Activated CD4-positive, alpha-beta T cell treated with anti-CD3 and anti-CD28 coated beads, Interleukin-2, Interleukin-6, amounts not matched to agents 100 ng/mL and 50 ng/mL, durations not matched to agents 16 hours and 8 hours (primary cell): ENCODE measurements at regions not wholly inside any gene's neighbourhood (a gene's known extent, or its start where the extent isn't known, plus 50 kb on each side); places are given as distances from the start of the nearest gene placed in this dataset.

Source experiments
- DNase-seq: peaks from one replicate; pipeline ENCODE4 v3.0.0-alpha.2; 2020

DNA sequence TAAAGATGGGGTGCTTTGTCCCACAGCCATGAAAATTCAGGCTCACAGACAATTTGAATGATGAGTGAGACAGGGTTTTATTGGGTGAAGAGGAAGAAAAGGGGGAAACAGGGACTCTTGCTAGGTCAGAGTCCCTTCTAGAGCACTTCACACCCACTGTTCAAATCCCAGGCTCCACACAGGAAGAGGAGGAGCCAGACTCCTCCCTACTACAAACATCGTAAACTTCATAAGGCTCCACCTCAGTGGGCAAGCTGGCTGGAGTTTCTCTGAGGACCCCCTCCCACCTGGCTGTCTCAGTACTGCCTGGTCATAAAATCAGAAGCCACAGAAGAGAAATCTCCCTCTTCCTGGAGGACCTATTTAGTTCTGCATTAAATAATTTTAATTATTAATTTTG is 80.3 kb upstream of the KCNMB2 start:
- no peak for DNase-seq

DNA sequence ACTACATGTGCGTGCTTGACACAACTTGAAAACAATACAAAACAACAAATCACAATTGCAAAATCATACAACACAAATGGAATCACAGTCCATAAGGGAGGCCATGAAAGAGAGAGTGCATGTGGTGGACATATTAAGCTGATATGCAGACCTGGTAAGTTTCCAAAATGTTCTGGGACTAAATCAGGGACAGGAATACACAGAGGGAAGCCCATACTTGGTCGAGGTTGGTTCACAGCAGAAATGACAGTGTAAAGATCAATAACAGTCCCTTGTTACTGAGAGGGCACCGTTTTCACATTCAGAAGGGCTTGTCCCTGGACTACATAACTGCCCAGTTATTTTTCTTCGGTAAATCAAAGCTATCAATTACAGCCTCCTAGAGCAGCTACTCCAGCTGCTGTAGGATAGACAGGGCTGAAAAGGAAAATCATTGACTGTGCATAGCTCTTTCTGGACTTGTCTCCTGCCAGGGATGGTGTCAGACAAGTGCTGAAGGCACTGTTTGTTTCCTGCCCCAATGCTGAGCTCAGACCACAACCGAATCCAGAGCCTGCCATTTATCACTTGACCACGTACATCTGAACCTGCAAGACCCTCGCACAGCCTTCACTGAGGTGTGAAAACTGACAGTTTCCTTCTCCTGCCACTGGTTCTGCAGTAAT is 79.5 kb upstream of the KCNMB2 start:
- no peak for DNase-seq

DNA sequence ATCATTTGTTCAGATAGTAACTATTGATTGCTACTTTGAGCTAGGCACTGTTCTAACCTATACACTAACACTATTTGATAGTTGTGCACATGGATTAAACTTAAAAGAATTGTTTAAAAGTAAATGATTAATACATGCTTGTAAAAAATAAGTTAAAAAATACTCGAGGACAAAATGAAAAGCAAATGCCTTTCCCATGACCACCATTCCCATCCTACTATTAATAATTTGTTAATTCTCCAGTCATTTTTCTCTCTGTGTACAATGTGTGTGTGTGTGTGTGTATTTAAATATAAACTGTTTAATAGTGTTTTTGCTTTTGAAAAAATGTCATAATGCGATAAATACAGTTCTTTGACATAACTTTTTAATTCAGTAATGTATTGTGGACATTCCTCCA is 78.7 kb upstream of the KCNMB2 start:
- no peak for DNase-seq

DNA sequence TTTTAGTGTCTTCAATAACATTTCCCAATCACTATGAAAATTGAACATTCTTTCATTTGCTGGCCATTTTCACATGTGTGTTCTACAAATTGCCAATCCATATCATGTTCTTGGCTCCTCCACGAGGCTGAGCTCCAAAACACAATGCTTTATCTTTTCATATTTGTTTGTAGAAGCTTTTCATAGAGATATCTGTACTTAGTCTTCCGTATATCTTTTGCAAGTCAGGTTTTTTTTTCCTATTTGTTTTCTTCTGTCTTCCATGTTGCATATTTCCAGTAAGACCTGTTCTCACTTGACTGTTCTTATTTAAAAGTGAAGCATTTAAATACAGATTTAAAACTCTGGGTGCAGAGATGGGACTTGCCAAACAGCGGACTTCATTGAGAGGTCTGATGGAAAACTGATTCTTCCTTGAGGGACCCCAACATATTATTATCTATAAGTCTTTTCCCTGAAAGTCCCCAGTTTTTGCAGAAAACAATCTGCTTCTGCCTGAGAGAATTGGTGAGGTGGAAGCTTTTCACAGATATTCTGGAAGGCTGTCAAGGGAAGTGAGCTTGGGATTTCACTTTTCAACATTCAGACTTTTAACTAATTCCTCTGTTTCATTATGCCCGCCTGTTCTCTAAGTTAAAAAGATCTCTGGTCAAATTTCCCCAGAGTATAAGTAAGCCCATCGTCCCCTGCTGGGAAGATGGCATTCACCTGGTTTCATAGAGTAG is 77.8 kb upstream of the KCNMB2 start:
- DNase-seq: no peak

DNA sequence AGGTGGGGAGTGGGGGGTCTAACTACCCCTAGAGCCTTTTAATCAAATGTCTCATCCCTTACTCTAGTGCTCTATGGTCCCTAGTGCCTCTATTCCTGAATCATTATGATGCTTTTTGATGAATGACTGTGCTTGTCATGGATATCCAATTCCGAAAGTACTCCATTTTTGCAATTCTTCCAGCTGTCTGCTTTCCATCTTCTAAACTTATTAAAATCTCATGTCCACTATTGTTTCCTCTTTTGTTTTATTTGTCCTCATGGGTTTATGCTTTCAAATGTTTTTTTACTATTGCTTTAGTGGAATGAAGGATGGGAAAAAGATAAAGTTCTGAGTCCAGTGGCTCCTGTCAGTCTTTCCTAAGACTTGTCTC is 77.2 kb upstream of the KCNMB2 start:
- no peak for DNase-seq

DNA sequence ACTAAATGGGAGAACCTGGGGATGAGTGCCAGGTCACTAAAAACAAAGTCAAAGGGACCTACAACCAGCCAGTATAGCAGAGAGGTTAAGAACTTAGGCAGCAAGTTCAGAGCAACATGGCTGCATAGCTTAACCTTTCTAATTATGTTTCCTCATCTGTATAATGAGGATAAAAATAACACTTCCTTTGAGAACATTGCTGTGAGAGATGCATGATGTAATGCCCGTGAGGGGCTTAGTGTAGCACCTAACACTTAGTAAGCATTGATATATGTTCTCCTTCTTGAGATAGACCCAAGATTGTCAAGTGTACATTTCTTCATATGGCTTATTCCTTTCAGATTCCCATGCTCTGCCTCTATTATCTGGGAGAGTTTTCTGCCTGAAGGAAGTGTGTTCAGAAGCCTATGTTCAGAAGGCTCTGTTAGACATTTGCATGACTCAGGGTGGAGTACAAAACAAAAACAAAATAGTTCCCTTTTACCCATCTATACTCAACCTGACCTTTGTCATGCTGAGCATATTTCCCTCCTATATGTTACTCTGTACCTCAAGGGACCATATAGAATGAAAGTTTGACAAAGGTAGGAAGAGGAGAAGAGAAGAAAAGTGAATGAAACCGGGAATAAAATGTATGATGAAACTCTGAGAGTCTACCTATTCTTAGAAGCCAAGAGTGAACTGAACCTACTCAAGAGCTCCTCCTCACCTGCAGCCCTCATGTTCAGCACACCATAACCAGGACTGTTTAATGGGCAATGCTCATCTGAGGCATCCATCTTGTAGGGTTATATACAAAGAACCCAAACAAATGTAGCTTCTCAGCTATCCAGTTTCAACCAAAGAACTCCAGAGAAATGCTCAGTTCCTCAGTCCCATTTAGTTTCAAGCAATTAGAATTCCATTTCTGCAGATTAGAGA is 70.7 kb upstream of the KCNMB2 start:
- no peak for DNase-seq

DNA sequence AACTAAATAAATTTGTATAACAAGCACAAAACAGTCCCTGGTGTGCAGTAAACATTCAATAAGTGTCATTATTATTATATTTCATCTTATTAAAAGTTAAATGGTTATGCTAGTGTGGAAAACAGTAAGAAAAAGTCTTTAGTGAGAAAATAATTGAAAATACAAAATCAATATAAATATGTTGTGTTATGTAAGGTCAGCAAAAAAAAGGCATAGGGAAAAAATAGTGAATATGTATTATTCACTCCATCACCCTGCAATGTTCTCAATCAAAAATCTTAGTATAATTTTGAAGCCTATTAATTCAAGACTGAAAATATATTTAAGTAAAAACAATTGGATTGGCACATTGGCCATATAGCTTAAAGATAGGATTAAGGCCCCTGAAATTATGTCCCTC is 63.3 kb upstream of the KCNMB2 start:
- DNase-seq: no peak

DNA sequence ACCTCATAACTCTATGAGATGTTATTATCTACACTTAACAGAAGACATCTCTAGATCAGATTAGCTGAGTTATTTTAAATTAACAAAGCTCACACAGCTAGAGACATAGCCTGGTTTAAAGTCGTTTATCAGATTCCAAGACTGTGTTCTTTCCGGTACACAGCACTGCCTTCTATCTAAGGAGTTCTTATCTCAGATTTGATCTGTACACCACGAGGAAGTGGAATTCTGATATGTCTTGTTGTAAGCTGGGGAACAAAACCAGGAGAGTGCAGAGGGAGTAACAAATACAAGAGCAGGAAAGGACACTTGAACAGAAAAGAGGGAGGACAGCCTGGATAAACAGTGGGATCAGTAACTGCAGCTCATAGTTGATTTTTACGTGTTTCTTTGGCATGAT is 61.7 kb upstream of the KCNMB2 start:
- no peak for DNase-seq

DNA sequence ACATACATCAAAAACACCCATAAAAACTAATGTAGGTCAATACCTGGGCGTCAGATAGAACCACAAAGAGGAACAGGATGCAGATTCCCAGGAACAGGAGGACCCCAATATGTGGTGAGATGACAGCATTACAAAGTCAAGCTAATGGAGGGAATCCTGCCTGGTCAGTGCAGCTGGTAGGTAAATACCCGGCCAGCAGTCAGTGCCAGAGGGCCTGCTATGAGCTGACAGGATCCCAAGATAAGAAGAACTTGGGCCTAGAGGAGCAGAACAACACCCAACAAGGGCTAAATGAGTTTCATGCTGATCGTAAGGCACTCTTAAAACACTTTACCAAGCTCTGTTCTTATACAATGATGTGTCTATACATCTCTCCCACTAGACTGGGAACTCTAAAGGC is 61.2 kb upstream of the KCNMB2 start:
- DNase-seq: no peak

DNA sequence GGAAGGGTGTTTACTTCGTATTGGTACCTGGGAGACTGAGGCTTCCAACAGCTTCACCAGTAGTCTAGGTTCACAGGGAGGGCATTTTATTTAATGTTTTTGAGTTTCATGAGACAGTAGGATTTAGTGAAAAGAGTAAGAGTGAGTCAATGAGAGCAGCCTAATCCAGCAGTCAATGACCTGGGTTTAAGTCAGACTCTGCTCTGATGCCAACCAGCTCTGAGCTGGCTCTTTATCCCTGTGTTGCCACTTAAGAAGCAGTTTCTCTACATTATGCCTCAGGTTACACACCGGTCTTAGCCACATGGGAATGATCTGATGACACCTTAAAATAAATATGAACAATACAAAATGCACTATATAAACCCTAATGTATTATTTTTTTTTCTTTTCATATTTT is 59.4 kb upstream of the KCNMB2 start:
- DNase-seq: no peak

DNA sequence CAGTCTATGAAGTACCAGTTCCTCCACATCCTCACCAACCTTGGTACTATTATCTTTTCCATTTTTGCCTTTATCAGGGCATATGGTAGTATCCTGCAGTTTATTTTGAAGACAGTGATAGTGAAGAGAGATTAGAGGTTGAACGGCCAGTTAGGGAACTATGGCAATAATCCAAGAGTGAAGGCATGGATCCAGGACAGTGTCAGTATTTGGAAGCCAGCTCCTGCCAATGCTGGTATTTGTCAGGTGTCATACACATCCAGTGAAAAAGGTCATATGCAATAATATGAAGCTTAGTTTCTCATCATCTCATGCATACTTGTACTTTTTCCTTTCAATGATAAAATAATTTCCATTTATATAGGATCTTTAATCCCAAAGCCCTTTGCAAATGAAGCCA is 56.8 kb upstream of the KCNMB2 start:
- no peak for DNase-seq

DNA sequence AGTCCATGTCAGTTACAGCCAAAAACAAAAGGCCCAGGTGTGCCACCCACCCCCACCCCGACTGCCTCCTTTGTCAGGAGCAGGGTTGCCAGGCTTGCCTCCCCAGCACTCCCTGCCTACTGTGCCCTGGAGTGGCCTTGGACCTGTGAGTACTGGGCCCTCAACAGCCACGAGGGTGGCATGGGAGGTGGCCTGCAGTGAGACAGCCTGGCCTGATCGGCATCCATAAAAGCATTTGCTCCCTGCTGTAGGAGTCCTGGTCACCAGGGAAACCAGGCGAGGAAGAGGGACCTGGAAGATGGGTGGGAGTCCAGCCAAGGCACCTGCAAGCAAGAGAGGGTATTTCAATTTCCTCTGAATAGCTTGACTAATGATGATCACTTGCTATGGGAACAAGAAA is 56.4 kb upstream of the KCNMB2 start:
- no peak for DNase-seq

DNA sequence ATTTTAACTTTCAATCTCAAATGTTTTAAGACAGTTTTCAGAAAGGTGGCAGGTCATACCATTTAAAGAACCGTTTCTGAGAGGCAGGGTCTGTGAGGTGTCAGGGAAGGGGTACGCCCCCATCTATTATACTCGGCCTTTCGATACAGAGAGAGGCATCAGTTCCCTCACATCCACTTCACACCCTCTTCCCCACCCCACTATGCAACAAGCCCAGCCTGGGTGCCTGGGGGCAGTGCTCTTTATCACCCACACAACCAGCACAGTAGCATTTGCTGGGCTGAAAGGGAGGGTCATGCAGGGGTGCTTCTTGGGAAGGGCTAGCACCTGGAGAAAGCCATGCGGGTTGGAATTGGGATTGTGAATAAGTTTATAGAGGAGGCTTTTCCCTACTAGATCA is 56.0 kb upstream of the KCNMB2 start:
- no peak for DNase-seq

DNA sequence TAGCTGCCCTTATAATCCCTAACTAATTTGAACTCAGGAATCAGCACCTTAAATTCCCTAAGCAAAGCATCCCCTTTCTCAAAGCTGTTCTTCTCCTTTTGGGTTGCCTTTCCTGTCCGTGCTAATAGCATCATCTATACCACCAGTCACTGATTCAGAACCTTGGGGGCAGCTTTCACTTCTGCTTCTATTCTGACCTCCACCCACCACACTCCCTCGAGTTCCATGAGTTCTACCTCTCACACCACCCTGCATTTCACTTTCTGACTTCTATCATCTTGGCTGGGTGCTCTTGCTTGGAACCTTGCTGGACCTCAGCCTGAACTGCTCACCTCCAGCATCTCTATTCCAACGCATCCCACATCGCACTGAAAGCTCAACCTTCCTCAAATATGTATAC is 55.4 kb upstream of the KCNMB2 start:
- DNase-seq: no peak

DNA sequence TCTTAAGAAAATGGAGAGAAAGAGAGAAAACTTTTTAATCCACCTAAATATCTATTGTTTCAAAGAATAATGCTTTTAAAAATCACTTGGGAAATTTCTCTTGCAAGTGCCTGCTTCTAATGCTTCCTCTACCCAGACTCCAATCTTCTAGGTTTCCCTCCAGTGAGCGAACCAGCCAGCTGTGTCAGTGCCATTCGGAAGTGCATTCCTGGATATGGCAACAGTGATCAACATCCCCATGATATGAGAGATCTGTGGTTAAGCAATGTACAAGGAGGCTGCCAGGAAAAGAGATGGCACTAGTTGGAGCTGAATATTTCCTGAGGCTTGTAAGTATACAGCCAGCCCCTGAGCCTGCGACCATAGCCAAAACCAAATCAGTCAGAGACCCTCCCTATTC is 53.3 kb upstream of the KCNMB2 start:
- no peak for DNase-seq

DNA sequence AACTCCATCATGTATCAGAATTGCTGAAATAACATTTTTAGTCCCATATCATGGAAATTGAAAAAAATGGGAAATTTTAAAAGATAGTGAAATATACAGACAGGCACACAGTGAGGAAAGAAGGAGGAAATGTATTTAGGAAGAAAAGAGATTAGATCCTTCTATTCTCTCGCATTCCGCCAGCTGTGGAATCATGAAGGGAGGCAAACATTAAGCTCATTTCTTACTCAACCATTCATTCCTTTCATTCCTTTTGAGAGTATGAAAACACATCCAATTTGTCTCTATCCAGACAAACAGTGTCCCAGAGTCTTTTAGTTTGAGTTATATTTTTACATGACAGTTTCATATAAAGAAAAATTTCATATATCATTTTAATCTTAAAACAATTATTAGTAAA is 52.5 kb upstream of the KCNMB2 start:
- no peak for DNase-seq

DNA sequence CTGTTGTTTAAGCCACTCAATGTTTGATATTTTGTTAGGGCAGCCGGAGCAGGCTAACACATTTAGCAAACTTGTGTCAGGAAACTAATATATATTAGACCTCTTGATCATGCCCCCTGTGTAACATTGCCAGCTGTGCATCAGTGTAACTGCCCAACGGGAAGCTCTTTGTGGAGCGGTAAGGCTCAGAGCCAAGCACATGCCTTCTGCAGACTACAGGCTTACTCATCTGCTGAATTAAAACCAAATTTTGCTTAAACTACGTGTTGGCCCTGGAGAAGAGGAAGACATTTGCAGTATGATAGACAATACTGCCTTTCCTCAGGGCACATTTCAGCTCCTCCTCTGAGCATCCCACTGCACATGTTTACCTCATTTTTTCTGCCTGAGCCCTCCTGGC is 50.5 kb upstream of the KCNMB2 start:
- no peak for DNase-seq
